Mammary epithelial cell (primary cell): ENCODE measurements at regions not wholly inside any gene's neighbourhood (a gene's known extent, or its start where the extent isn't known, plus 50 kb on each side); places are given as distances from the start of the nearest gene placed in this dataset.

Source experiments
- EZH2 ChIP-seq: IDR thresholded peaks from 2 replicates; pipeline ENCODE4 v1.6.1; 2012; ENCODE audit warnings: low read length, inconsistent platforms, borderline replicate concordance
- TF ChIP-seq, protein P1 (sequence below), 2 donors: IDR thresholded peaks in 1 of 2; conservative IDR thresholded peaks in 1 of 2; 2 replicates each; pipeline ENCODE4 v1.5.1; 2011 to 2012; ENCODE audit warnings: inconsistent platforms in 2 of 2, low read length in 2 of 2, mild to moderate bottlenecking in 2 of 2, control low read depth in 1 of 2, low read depth in 1 of 2; ENCODE audit not compliant: insufficient read depth in 1 of 2; ENCODE audit errors: extremely low read depth in 1 of 2

DNA sequence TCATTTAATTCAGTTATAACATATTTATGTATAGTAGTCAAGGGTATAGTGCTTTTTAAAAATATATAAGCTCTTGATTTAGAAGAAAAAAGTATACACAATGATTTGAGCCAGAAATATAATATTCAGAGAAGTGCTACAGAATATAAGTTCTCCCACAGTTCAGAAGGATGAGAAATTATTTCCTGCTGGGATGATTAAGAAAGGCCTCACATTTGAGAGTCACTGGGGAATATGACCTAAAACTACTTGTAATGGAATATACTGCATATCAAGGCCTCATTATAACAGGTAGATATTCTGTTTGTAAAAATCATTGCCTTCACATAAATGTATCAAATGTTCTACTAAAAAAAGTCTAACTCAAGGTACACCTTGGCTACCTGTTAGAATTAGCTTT is 203.5 kb downstream of the MBD2 start:
- TF ChIP-seq, protein P1, sequence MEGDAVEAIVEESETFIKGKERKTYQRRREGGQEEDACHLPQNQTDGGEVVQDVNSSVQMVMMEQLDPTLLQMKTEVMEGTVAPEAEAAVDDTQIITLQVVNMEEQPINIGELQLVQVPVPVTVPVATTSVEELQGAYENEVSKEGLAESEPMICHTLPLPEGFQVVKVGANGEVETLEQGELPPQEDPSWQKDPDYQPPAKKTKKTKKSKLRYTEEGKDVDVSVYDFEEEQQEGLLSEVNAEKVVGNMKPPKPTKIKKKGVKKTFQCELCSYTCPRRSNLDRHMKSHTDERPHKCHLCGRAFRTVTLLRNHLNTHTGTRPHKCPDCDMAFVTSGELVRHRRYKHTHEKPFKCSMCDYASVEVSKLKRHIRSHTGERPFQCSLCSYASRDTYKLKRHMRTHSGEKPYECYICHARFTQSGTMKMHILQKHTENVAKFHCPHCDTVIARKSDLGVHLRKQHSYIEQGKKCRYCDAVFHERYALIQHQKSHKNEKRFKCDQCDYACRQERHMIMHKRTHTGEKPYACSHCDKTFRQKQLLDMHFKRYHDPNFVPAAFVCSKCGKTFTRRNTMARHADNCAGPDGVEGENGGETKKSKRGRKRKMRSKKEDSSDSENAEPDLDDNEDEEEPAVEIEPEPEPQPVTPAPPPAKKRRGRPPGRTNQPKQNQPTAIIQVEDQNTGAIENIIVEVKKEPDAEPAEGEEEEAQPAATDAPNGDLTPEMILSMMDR (conservative IDR thresholded peaks at IDR 0.05 in 1 of 2, IDR thresholded peaks at IDR 0.05 in 1 of 2; ENCODE audit: extremely low read depth in 1 of 2, insufficient read depth in 1 of 2, low read depth in 1 of 2, low read length in 2 of 2): no peak
- no peak for TF ChIP-seq EZH2
